PC-9 (cell line): ENCODE measurements at regions not wholly inside any gene's neighbourhood (a gene's known extent, or its start where the extent isn't known, plus 50 kb on each side); places are given as distances from the start of the nearest gene placed in this dataset.

Experiments used
- EZH2 ChIP-seq: fragments of 200-600 bp; sonication (generic); IDR thresholded peaks from 2 replicates; pipeline ENCODE4 v1.8.0; 2017; ENCODE audit warnings: antibody characterized with exemption, low read depth
- TF ChIP-seq, protein P1 (sequence below): fragments of 200-600 bp; sonication (generic); conservative IDR thresholded peaks from 2 replicates; pipeline ENCODE4 v1.6.1; 2017; ENCODE audit warnings: mixed run types, antibody characterized with exemption, mild to moderate bottlenecking, moderate library complexity

DNA sequence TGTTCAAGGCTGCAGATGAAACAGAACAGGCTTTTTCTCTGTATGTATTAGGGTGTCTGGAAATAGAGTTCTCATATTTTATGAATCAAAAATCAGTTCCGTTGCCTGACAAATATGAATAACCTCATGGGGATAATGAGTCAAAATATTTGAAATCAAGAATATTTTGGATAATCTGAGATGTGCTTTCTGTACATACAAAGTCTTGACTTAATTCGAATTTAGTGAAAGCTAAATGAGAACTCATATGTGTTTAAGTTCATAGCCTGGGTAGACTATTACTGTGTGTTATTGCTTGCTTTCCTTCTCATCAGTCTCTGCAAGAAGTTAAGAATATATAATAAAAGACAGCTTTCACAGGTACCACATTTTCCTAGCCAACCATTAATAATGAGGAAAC is 689.0 kb downstream of the REEP3 start:
- no peak for TF ChIP-seq EZH2
- TF ChIP-seq, protein P1, sequence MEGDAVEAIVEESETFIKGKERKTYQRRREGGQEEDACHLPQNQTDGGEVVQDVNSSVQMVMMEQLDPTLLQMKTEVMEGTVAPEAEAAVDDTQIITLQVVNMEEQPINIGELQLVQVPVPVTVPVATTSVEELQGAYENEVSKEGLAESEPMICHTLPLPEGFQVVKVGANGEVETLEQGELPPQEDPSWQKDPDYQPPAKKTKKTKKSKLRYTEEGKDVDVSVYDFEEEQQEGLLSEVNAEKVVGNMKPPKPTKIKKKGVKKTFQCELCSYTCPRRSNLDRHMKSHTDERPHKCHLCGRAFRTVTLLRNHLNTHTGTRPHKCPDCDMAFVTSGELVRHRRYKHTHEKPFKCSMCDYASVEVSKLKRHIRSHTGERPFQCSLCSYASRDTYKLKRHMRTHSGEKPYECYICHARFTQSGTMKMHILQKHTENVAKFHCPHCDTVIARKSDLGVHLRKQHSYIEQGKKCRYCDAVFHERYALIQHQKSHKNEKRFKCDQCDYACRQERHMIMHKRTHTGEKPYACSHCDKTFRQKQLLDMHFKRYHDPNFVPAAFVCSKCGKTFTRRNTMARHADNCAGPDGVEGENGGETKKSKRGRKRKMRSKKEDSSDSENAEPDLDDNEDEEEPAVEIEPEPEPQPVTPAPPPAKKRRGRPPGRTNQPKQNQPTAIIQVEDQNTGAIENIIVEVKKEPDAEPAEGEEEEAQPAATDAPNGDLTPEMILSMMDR, result no peak
